Uterus (tissue), 2 donors: ENCODE measurements at regions not wholly inside any gene's neighbourhood (a gene's known extent, or its start where the extent isn't known, plus 50 kb on each side); places are given as distances from the start of the nearest gene placed in this dataset.

Experiments
- POLR2A ChIP-seq, 2 donors: fragments of 450-650 bp; IDR thresholded peaks; one replicate each; pipeline ENCODE4 v1.6.1; 2016; ENCODE audit warnings: antibody characterized with exemption in 2 of 2, mild to moderate bottlenecking in 1 of 2, moderate library complexity in 1 of 2
- TF ChIP-seq, protein P1 (sequence below), 4 experiments: fragments of 200-600 bp in 2 of 4; fragments of 450-650 bp in 2 of 4; sonication (generic) in 2 of 4; IDR thresholded peaks; one replicate each; pipeline ENCODE4 v1.5.1; 2016 to 2019; ENCODE audit warnings: antibody characterized with exemption in 4 of 4, mild to moderate bottlenecking in 2 of 4, moderate library complexity in 1 of 4

DNA sequence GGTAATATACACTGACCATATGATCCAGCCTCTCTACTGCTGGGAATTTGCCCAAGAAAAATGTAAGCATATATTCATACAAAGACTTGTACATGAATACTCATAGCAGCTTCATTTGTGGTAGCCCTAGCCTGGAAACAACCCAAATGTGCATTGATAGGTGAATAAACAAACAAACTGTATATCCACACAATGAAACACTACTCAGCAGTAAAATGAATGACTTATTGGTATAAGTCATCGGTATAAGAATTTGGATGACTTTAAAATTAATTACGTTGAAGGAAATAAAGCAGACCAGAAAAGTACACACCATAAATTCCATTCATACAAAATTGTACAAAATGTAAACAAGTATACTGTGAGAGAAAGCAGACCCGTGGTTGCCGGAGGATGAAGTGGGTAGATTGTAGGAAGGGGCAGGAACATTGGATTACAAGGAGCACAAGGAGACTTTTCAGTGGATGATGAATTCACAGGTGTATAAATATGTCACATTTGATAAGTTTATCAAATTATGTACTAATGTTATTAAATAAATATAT is 376.7 kb downstream of the TDRD15 start:
- TF ChIP-seq, protein P1, sequence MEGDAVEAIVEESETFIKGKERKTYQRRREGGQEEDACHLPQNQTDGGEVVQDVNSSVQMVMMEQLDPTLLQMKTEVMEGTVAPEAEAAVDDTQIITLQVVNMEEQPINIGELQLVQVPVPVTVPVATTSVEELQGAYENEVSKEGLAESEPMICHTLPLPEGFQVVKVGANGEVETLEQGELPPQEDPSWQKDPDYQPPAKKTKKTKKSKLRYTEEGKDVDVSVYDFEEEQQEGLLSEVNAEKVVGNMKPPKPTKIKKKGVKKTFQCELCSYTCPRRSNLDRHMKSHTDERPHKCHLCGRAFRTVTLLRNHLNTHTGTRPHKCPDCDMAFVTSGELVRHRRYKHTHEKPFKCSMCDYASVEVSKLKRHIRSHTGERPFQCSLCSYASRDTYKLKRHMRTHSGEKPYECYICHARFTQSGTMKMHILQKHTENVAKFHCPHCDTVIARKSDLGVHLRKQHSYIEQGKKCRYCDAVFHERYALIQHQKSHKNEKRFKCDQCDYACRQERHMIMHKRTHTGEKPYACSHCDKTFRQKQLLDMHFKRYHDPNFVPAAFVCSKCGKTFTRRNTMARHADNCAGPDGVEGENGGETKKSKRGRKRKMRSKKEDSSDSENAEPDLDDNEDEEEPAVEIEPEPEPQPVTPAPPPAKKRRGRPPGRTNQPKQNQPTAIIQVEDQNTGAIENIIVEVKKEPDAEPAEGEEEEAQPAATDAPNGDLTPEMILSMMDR (IDR thresholded peaks at IDR 0.05) = no peak
- no peak for TF ChIP-seq POLR2A (IDR thresholded peaks at IDR 0.05)
